Testis (tissue), 2 donors: ENCODE measurements at regions not wholly inside any gene's neighbourhood (a gene's known extent, or its start where the extent isn't known, plus 50 kb on each side); places are given as distances from the start of the nearest gene placed in this dataset.

ENCODE experiments used
- DNase-seq: peaks from one replicate; pipeline ENCODE4 v3.0.0-alpha.2; 2019
- H3K27ac ChIP-seq, 2 donors: fragments of 200-600 bp; sonication (generic); one replicate each; pipeline ENCODE4 v1.5.1; 2019
- H3K27me3 ChIP-seq: fragments of 200-600 bp; sonication (generic); one replicate; pipeline ENCODE4 v1.5.1; 2019
- H3K36me3 ChIP-seq: fragments of 200-600 bp; sonication (generic); one replicate; pipeline ENCODE4 v1.5.1; 2017; ENCODE audit warnings: low read depth; ENCODE audit errors: missing control alignments
- H3K4me1 ChIP-seq: fragments of 200-600 bp; sonication (generic); one replicate; pipeline ENCODE4 v1.5.1; 2019
- H3K4me3 ChIP-seq, 2 donors: fragments of 200-600 bp; sonication (generic); one replicate each; pipeline ENCODE4 v1.5.1; 2017 to 2019
- H3K9me3 ChIP-seq: fragments of 200-600 bp; sonication (generic); one replicate; pipeline ENCODE4 v1.5.1; 2017
- POLR2A ChIP-seq: fragments of 450-650 bp; IDR thresholded peaks from one replicate; pipeline ENCODE4 v1.6.1; 2017; ENCODE audit warnings: antibody characterized with exemption, mild to moderate bottlenecking, moderate library complexity
- WGBS, 2 donors: methylation state at CpG; one replicate each; pipeline ENCODE4 v1.1.5; 2018; 5-methylcytosine and 5-hydroxymethylcytosine counted together
- intact Hi-C: fragments of 100-400 bp; cut with DNase I; formaldehyde crosslinking; loops from one replicate; pipeline ENCODE4 v1.15.1; 2023; ENCODE audit warnings: low total_unique reads
- TF ChIP-seq, protein P1 (sequence below), 3 experiments: fragments of 450-650 bp in 2 of 3; fragments of 200-600 bp in 1 of 3; sonication (generic) in 1 of 3; IDR thresholded peaks; one replicate each; pipeline ENCODE4 v1.5.1; 2016 to 2019; ENCODE audit warnings: antibody characterized with exemption in 3 of 3, mild to moderate bottlenecking in 2 of 3, moderate library complexity in 1 of 3

DNA sequence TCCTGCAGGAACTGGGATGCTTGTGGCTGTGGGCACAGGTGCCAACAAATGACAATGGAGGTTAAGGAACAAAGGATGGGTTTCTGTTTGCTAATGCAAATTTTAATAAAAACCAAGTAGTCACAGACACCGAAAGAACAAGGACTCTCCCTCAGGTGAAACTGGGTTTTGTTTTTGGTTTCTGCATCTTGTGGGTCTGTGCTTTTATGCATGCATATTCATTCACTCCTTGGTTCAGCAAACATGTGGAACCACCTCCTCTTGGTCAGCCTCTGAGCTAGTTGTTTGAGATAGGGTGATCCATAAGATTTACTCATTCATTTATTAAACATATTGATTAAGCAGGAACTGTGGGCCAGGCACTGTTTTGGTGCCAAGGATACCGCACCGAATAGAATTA lies 381.9 kb downstream of the CDK5RAP2 start:
- 86 to 89% methylated on average over 3 of the region's 3 CpGs for WGBS, 2 donors
- H3K27me3 ChIP-seq, result no peaks in the 10 kb centered on the region

GRCh38 chr9:120197605-120198004 lies 382.4 kb downstream of the CDK5RAP2 start:
- Histone ChIP-seq H3K36me3 (no peaks in the 10 kb centered on the region), H3K4me3 (no peak overlapping the region), H3K27me3 (no peaks in the 10 kb centered on the region), H3K27ac (no peak overlapping the region), H3K4me1 (no peaks in the 10 kb centered on the region), H3K9me3 (no peaks in the 10 kb centered on the region)
- 67 to 94% methylated on average over 8 to 12 of the region's 12 CpGs for WGBS, 2 donors
- TF ChIP-seq, protein P1, sequence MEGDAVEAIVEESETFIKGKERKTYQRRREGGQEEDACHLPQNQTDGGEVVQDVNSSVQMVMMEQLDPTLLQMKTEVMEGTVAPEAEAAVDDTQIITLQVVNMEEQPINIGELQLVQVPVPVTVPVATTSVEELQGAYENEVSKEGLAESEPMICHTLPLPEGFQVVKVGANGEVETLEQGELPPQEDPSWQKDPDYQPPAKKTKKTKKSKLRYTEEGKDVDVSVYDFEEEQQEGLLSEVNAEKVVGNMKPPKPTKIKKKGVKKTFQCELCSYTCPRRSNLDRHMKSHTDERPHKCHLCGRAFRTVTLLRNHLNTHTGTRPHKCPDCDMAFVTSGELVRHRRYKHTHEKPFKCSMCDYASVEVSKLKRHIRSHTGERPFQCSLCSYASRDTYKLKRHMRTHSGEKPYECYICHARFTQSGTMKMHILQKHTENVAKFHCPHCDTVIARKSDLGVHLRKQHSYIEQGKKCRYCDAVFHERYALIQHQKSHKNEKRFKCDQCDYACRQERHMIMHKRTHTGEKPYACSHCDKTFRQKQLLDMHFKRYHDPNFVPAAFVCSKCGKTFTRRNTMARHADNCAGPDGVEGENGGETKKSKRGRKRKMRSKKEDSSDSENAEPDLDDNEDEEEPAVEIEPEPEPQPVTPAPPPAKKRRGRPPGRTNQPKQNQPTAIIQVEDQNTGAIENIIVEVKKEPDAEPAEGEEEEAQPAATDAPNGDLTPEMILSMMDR (IDR thresholded peaks at IDR 0.05), result no peak
- TF ChIP-seq POLR2A, result no peak
- intact Hi-C loops, result no loop called here
- DNase-seq, result no peak

More for the DNA sequence above, 381.9 kb downstream of the CDK5RAP2 start:
- intact Hi-C loops, result no loop called here
- Histone ChIP-seq H3K9me3 (no peaks in the 10 kb centered on the region), H3K36me3 (no peaks in the 10 kb centered on the region), H3K4me3 (no peak overlapping the region), H3K27ac (no peak overlapping the region), H3K4me1 (no peaks in the 10 kb centered on the region)
- TF ChIP-seq, protein P1 (IDR thresholded peaks at IDR 0.05), result no peak
- TF ChIP-seq POLR2A, result no peak
- no peak for DNase-seq

DNA sequence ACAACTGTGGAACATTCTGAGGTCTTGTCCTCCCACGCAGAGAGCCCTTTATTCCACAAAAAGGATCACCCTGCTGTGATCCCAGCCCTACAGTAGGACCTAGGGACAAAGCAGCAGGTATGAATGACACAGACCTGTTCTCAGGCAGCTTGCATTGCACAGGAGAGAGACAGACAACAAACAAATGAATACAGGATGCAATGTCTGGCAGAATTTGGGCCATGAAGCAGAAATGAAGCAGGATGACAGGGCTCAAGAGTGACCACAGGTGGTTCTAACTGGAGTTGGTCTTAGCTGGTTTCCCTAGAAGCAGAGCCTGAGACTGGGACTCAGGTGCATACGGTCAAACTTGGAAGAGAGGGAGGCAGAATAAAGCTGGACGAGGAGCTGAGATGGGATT lies 388.8 kb downstream of the CDK5RAP2 start:
- TF ChIP-seq, protein P1 (IDR thresholded peaks at IDR 0.05), result no peak
- no peak for TF ChIP-seq POLR2A
- no peak overlapping the region for H3K27ac ChIP-seq
- no peaks in the 10 kb centered on the region for H3K9me3 ChIP-seq
- DNase-seq, result no peak
- peaks cover 6% of the 10 kb centered on the region for H3K4me1 ChIP-seq
- intact Hi-C loops, result no loop called here
- H3K4me3 ChIP-seq, result no peak overlapping the region
- no peaks in the 10 kb centered on the region for H3K27me3 ChIP-seq
- WGBS, 2 donors, result 77% methylated on average over 3 of the region's 3 CpGs
- no peaks in the 10 kb centered on the region for H3K36me3 ChIP-seq

- intact Hi-C loops, result no loop called here
- no peaks in the 10 kb centered on the region for H3K9me3 ChIP-seq
Observed at GRCh38 chr9:120187758-120188157, 392.2 kb downstream of the CDK5RAP2 start.

DNA sequence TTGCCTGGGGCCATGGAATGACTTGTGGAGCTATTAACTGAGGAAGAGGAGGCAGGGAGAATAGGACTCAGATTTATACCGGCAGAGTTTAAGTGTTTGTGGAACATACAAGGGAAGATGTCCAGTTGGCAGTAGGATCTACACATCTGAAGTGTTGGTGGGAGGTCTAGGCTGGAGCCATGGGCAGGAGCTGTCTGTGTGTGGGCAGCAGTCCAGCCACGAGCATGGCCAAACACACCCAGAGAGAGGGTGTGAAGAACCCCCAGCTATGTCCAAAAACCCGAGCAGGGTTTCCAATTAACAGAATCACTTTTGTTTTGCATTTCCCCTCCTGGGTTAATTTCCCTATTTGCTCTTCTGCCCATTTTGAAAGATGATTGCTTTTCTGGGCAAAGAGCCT lies 393.7 kb downstream of the CDK5RAP2 start:
- no peaks in the 10 kb centered on the region for H3K9me3 ChIP-seq
- no peaks in the 10 kb centered on the region for H3K36me3 ChIP-seq
- no peaks in the 10 kb centered on the region for H3K27me3 ChIP-seq
- DNase-seq, result no peak
- no peak overlapping the region for H3K4me3 ChIP-seq
- WGBS, 2 donors, result 46 to 49% methylated on average over 3 of the region's 3 CpGs
- H3K4me1 ChIP-seq, result peaks cover 6% of the 10 kb centered on the region
- intact Hi-C loops, result no loop called here
- peak overlapping the region in 1 of 2 donors; percentile 72 for H3K27ac ChIP-seq
- no peak for TF ChIP-seq POLR2A
- TF ChIP-seq, protein P1 (IDR thresholded peaks at IDR 0.05), result no peak

More at GRCh38 chr9:120187758-120188157, 392.2 kb downstream of the CDK5RAP2 start:
- peak overlapping the region; percentile 72 to 83 for H3K27ac ChIP-seq
- H3K4me3 ChIP-seq, result no peak overlapping the region
- no peaks in the 10 kb centered on the region for H3K27me3 ChIP-seq
- no peak for TF ChIP-seq POLR2A
- TF ChIP-seq, protein P1 (IDR thresholded peaks at IDR 0.05), result no peak
- H3K4me1 ChIP-seq, result peaks cover 6% of the 10 kb centered on the region
- 31 to 46% methylated on average over 8 of the region's 8 CpGs for WGBS, 2 donors
- DNase-seq, result peak; percentile 92
- H3K36me3 ChIP-seq, result no peaks in the 10 kb centered on the region
